H9 (cell line): ENCODE measurements at regions not wholly inside any gene's neighbourhood (a gene's known extent, or its start where the extent isn't known, plus 50 kb on each side); places are given as distances from the start of the nearest gene placed in this dataset.

ENCODE experiments used
- DNase-seq: peaks from one replicate; pipeline ENCODE4 v3.0.0-alpha.2; 2017
- H2AFZ ChIP-seq: one replicate; pipeline ENCODE4 v1.6.1; 2013; ENCODE audit warnings: mild to moderate bottlenecking, low read length, control low read depth, moderate library complexity
- H2AK5ac ChIP-seq: 2 replicates; pipeline ENCODE4 v1.6.1; 2013; ENCODE audit warnings: low read length, control low read depth, mixed read lengths; ENCODE audit not compliant: insufficient read length
- H2BK120ac ChIP-seq: one replicate; pipeline ENCODE4 v1.6.1; 2013; ENCODE audit warnings: low read depth, mild to moderate bottlenecking, low read length, control low read depth, inconsistent platforms; ENCODE audit not compliant: poor library complexity, severe bottlenecking
- H2BK12ac ChIP-seq: 2 replicates; pipeline ENCODE4 v1.6.1; 2013; ENCODE audit warnings: low read length, control low read depth, mixed read lengths, low read depth; ENCODE audit not compliant: insufficient read length
- H2BK15ac ChIP-seq: 2 replicates; pipeline ENCODE4 v1.6.1; 2013; ENCODE audit warnings: low read depth, low read length, control low read depth
- H2BK20ac ChIP-seq: one replicate; pipeline ENCODE4 v1.6.1; 2013; ENCODE audit warnings: low read depth, mild to moderate bottlenecking, low read length, control low read depth, inconsistent platforms; ENCODE audit not compliant: poor library complexity, severe bottlenecking
- H2BK5ac ChIP-seq: 2 replicates; pipeline ENCODE4 v1.6.1; 2013; ENCODE audit warnings: low read length, control low read depth, mixed read lengths; ENCODE audit not compliant: insufficient read length
- H3K14ac ChIP-seq: 2 replicates; pipeline ENCODE4 v1.6.1; 2013; ENCODE audit warnings: low read length, control low read depth; ENCODE audit not compliant: insufficient read depth
- H3K18ac ChIP-seq: 2 replicates; pipeline ENCODE4 v1.6.1; 2013; ENCODE audit warnings: low read depth, mild to moderate bottlenecking, mixed read lengths, low read length, control low read depth; ENCODE audit not compliant: insufficient read length
- H3K23ac ChIP-seq: 2 replicates; pipeline ENCODE4 v1.6.1; 2013; ENCODE audit warnings: low read length, control low read depth, mixed read lengths, low read depth; ENCODE audit not compliant: insufficient read length
- H3K23me2 ChIP-seq: 2 replicates; pipeline ENCODE4 v1.6.1; 2013; ENCODE audit warnings: low read depth, mild to moderate bottlenecking, mixed read lengths, low read length, control low read depth; ENCODE audit not compliant: insufficient read length, poor library complexity, severe bottlenecking
- H3K27ac ChIP-seq: 2 replicates; pipeline ENCODE4 v1.5.1; 2013; ENCODE audit warnings: low read length, control low read depth, mixed read lengths, low read depth; ENCODE audit not compliant: insufficient read length
- H3K27me3 ChIP-seq: 2 replicates; pipeline ENCODE4 v1.6.1; 2013; ENCODE audit warnings: low read length, control low read depth, inconsistent platforms; ENCODE audit not compliant: insufficient read depth
- H3K4ac ChIP-seq: 2 replicates; pipeline ENCODE4 v1.6.1; 2013; ENCODE audit warnings: low read depth, mild to moderate bottlenecking, control low read depth, inconsistent platforms, low read length, moderate library complexity
- H3K4me1 ChIP-seq: 2 replicates; pipeline ENCODE4 v1.6.1; 2013; ENCODE audit warnings: low read length, control low read depth, inconsistent platforms; ENCODE audit not compliant: insufficient read depth
- H3K4me2 ChIP-seq: 2 replicates; pipeline ENCODE4 v1.6.1; 2013; ENCODE audit warnings: low read length, control low read depth, mixed read lengths; ENCODE audit not compliant: insufficient read length, insufficient read depth
- H3K56ac ChIP-seq: 2 replicates; pipeline ENCODE4 v1.6.1; 2013; ENCODE audit warnings: low read depth, mild to moderate bottlenecking, mixed read lengths, low read length, control low read depth; ENCODE audit not compliant: insufficient read length
- H3K79me1 ChIP-seq: 2 replicates; pipeline ENCODE4 v1.6.1; 2013; ENCODE audit warnings: low read depth, mild to moderate bottlenecking, moderate library complexity, low read length, control low read depth, inconsistent platforms; ENCODE audit not compliant: insufficient read depth, poor library complexity, severe bottlenecking
- H3K79me2 ChIP-seq: 2 replicates; pipeline ENCODE4 v1.6.1; 2013; ENCODE audit warnings: low read length, control low read depth, inconsistent platforms; ENCODE audit not compliant: insufficient read depth
- H3K9ac ChIP-seq: 2 replicates; pipeline ENCODE4 v1.6.1; 2013; ENCODE audit warnings: low read length, control low read depth, mixed read lengths; ENCODE audit not compliant: insufficient read length; ENCODE audit errors: extremely low read depth
- H3K9me3 ChIP-seq: one replicate; pipeline ENCODE4 v1.6.1; 2013; ENCODE audit warnings: low read depth, low read length, inconsistent platforms; ENCODE audit not compliant: control insufficient read depth
- H3T11ph ChIP-seq: one replicate; pipeline ENCODE4 v1.6.1; 2013; ENCODE audit warnings: mild to moderate bottlenecking, low read length, control low read depth, inconsistent platforms
- H4K20me1 ChIP-seq: one replicate; pipeline ENCODE4 v1.6.1; 2013; ENCODE audit not compliant: control insufficient read depth, insufficient read length, insufficient read depth
- H4K5ac ChIP-seq: 2 replicates; pipeline ENCODE4 v1.6.1; 2013; ENCODE audit warnings: low read depth, mild to moderate bottlenecking, mixed read lengths, low read length, control low read depth; ENCODE audit not compliant: insufficient read length
- H4K8ac ChIP-seq: replicated peaks from 2 replicates; pipeline ENCODE4 v1.6.1; 2013; ENCODE audit warnings: low read length, control low read depth, mixed read lengths, low read depth; ENCODE audit not compliant: insufficient read length
- H4K91ac ChIP-seq: 2 replicates; pipeline ENCODE4 v1.6.1; 2013; ENCODE audit warnings: low read depth, mild to moderate bottlenecking, moderate library complexity, mixed read lengths, low read length, control low read depth; ENCODE audit not compliant: insufficient read length
- H3K27ac Mint-ChIP-seq, 3 experiments: 2 replicates in 2 of 3; 3 replicates in 1 of 3; pipeline ENCODE4 v1.8.0; 2020 to 2021; ENCODE audit warnings: mixed read lengths in 3 of 3, mild to moderate bottlenecking in 1 of 3, moderate library complexity in 1 of 3
- H3K27me3 Mint-ChIP-seq: 2 replicates; pipeline ENCODE4 v1.8.0; 2021; ENCODE audit warnings: low read depth, mild to moderate bottlenecking, moderate library complexity, mixed read lengths
- H3K36me3 Mint-ChIP-seq, 3 experiments: 2 replicates in 2 of 3; 3 replicates in 1 of 3; pipeline ENCODE4 v1.8.0; 2020 to 2021; ENCODE audit warnings: low read depth in 3 of 3, mixed read lengths in 3 of 3; ENCODE audit not compliant: insufficient read depth in 1 of 3
- H3K4me1 Mint-ChIP-seq, 2 experiments: 2 replicates each; pipeline ENCODE4 v1.8.0; 2020; ENCODE audit warnings: mixed read lengths in 2 of 2
- H3K4me3 Mint-ChIP-seq, 2 experiments: 2 replicates in 1 of 2; 3 replicates in 1 of 2; pipeline ENCODE4 v1.8.0; 2020 to 2021; ENCODE audit warnings: mild to moderate bottlenecking in 2 of 2, mixed read lengths in 2 of 2, moderate library complexity in 1 of 2
- H3K9me3 Mint-ChIP-seq, 2 experiments: 2 replicates in 1 of 2; 3 replicates in 1 of 2; pipeline ENCODE4 v1.8.0; 2020; ENCODE audit warnings: mild to moderate bottlenecking in 2 of 2, mixed read lengths in 2 of 2, moderate library complexity in 1 of 2
- CTCF ChIP-seq: fragments of 200-600 bp; sonication (generic); conservative IDR thresholded peaks from 3 replicates; pipeline ENCODE4 v1.8.0; 2021; ENCODE audit warnings: antibody characterized with exemption, mild to moderate bottlenecking
- WGBS: extraction: QIAGEN DNeasy Blood & Tissue Kit; methylation state at CpG from one replicate; pipeline ENCODE4 v1.1.7; 2013; ENCODE audit warnings: missing lambda C conversion rate, low lambda C conversion rate, mixed read lengths; ENCODE audit not compliant: insufficient read length; ENCODE audit errors: extremely low coverage; 5-methylcytosine and 5-hydroxymethylcytosine counted together

GRCh38 chr6:4295058-4295782 is 159.8 kb upstream of the ECI2 start:
- Histone ChIP-seq H4K20me1 (no peaks in the 10 kb centered on the region), H3K23me2 (no peaks in the 10 kb centered on the region), H2BK5ac (no peak overlapping the region), H3K14ac (no peak overlapping the region), H3K4me2 (no peak overlapping the region), H3K4ac (no peak overlapping the region), H3K79me2 (no peaks in the 10 kb centered on the region), H3K79me1 (no peaks in the 10 kb centered on the region), H2AK5ac (no peak overlapping the region), H3K9me3 (no peaks in the 10 kb centered on the region), H4K91ac (no peak overlapping the region), H2BK15ac (no peak overlapping the region), H4K5ac (no peak overlapping the region), H3K23ac (no peak overlapping the region), H3K27me3 (no peaks in the 10 kb centered on the region), H2BK120ac (no peak overlapping the region), H4K8ac (no peak overlapping the region), H3K9ac (no peak overlapping the region), H3K4me1 (peaks cover 5% of the 10 kb centered on the region; the same call in 1 of the 2 replicates), H3K27ac (no peak overlapping the region), H2BK12ac (no peak overlapping the region), H3K18ac (no peak overlapping the region), H2AFZ (no peak overlapping the region), H3T11ph (no peak overlapping the region), H2BK20ac (no peak overlapping the region), H3K56ac (no peak overlapping the region)
- no CpG with 5 or more reads among the region's 10 CpGs for WGBS
- H3K36me3 Mint-ChIP-seq: peaks cover 0 to 20% (median 6%) of the 10 kb centered on the region in 3 experiments; a peak in 4 of 7 replicates
- DNase-seq: no peak
- no peaks in the 10 kb centered on the region; the same call in none of the 2 replicates for H3K27me3 Mint-ChIP-seq
- H3K27ac Mint-ChIP-seq: no peak overlapping the region
- H3K9me3 Mint-ChIP-seq: peaks cover 15 to 17% of the 10 kb centered on the region in 2 experiments
- peaks cover 16 to 22% of the 10 kb centered on the region in 2 experiments for H3K4me1 Mint-ChIP-seq
- no peak for TF ChIP-seq CTCF
- no peak overlapping the region for H3K4me3 Mint-ChIP-seq
